Ectodermal cell (in vitro differentiated cells): ENCODE measurements at regions not wholly inside any gene's neighbourhood (a gene's known extent, or its start where the extent isn't known, plus 50 kb on each side); places are given as distances from the start of the nearest gene placed in this dataset.

Experiments used
- H3K27ac ChIP-seq: 2 replicates; pipeline ENCODE4 v1.7.0; 2013; ENCODE audit warnings: mild to moderate bottlenecking, low read depth, low read length; ENCODE audit not compliant: insufficient read depth, poor library complexity, severe bottlenecking
- H3K27me3 ChIP-seq: 2 replicates; pipeline ENCODE4 v1.7.0; 2013; ENCODE audit warnings: mild to moderate bottlenecking, low read length; ENCODE audit not compliant: insufficient read depth, control insufficient read depth, poor library complexity, severe bottlenecking
- H3K36me3 ChIP-seq: one replicate; pipeline ENCODE4 v1.7.0; 2013; ENCODE audit warnings: low read length; ENCODE audit not compliant: control insufficient read depth, insufficient read depth
- H3K4me1 ChIP-seq: one replicate; pipeline ENCODE4 v1.7.0; 2013; ENCODE audit warnings: low read length; ENCODE audit not compliant: control insufficient read depth, insufficient read depth
- H3K4me3 ChIP-seq: 2 replicates; pipeline ENCODE4 v1.7.0; 2013; ENCODE audit warnings: low read depth, low read length, control low read depth; ENCODE audit not compliant: insufficient read depth
- H3K9me3 ChIP-seq: 2 replicates; pipeline ENCODE4 v1.7.0; 2013; ENCODE audit warnings: mild to moderate bottlenecking, low read length, moderate library complexity; ENCODE audit not compliant: control insufficient read depth
- WGBS, 2 experiments: methylation state at CpG; one replicate each; pipeline ENCODE4 v1.1.7; 2013; ENCODE audit warnings: missing lambda C conversion rate in 2 of 2; 5-methylcytosine and 5-hydroxymethylcytosine counted together

DNA sequence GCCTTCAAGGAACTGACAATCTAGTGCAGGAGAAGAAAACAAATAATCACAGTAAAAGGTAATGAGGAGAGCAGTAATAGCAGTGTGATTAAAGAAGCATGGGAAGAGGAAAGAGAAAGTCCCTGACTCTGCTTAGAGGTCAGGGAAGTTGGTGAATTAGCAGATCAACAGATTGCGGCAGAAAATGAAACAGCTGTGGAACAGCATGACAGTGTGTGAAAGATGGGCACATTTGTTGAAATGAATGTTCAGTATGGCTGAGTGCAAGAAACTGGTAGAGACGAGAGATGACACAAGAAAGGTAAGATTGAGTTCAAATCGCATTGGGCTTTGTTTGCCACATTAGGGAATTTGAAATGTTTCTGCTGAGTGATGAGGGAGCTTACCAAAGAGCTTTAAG lies 63.7 kb upstream of the RASSF8 start:
- Histone ChIP-seq H3K4me3 (no peak overlapping the region), H3K36me3 (no peaks in the 10 kb centered on the region), H3K27me3 (no peaks in the 10 kb centered on the region), H3K4me1 (no peaks in the 10 kb centered on the region), H3K9me3 (no peaks in the 10 kb centered on the region), H3K27ac (no peak overlapping the region)
- 95 to 97% methylated on average over 3 of the region's 3 CpGs for WGBS, 2 experiments

DNA sequence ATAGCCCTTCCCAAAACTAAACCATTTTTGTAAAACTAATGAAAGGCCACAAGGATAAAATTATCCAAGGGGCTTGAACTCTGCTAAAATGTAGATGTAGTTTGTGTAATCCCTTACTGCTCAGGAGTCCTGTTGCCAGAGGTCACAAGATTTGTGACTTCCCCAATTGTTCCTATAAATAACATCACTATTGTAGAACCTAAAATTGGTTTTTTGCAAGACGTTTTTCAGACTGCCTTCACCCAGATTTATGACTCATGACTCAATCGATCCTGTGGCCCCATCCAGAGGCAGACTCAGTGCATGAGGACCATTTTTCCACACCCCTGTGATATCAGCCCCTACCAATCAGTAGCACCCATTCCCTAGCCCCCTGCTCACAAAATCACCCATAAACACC lies 61.5 kb upstream of the RASSF8 start:
- 85 to 88% methylated on average over 2 of the region's 2 CpGs for WGBS, 2 experiments
- Histone ChIP-seq H3K27ac (no peak overlapping the region), H3K36me3 (no peaks in the 10 kb centered on the region)

GRCh38 chr12:25903603-25904245 lies 54.8 kb upstream of the RASSF8 start:
- H3K27me3 ChIP-seq, result no peaks in the 10 kb centered on the region
- 89 to 100% methylated on average over 2 of the region's 2 CpGs for WGBS, 2 experiments
- H3K4me1 ChIP-seq, result no peaks in the 10 kb centered on the region

More for the DNA sequence above, 61.5 kb upstream of the RASSF8 start:
- H3K27me3 ChIP-seq, result no peaks in the 10 kb centered on the region
- no peak overlapping the region for H3K4me3 ChIP-seq
- H3K9me3 ChIP-seq, result no peaks in the 10 kb centered on the region
- H3K4me1 ChIP-seq, result no peaks in the 10 kb centered on the region

GRCh38 chr12:25904442-25904841 lies 54.0 kb upstream of the RASSF8 start:
- Histone ChIP-seq H3K4me1 (no peaks in the 10 kb centered on the region), H3K27ac (no peak overlapping the region)
- WGBS, 2 experiments, result 83 to 100% methylated on average over 1 of the region's 1 CpG

More at GRCh38 chr12:25903603-25904245, 54.8 kb upstream of the RASSF8 start:
- Histone ChIP-seq H3K36me3 (no peaks in the 10 kb centered on the region), H3K9me3 (no peaks in the 10 kb centered on the region), H3K27ac (no peak overlapping the region), H3K4me3 (no peak overlapping the region)

GRCh38 chr12:25906651-25907340 lies 51.7 kb upstream of the RASSF8 start:
- H3K4me3 ChIP-seq, result no peak overlapping the region
- H3K4me1 ChIP-seq, result no peaks in the 10 kb centered on the region
- no peaks in the 10 kb centered on the region for H3K36me3 ChIP-seq
- WGBS, 2 experiments, result 87 to 92% methylated on average over 2 of the region's 2 CpGs
- H3K9me3 ChIP-seq, result no peaks in the 10 kb centered on the region
- H3K27ac ChIP-seq, result no peak overlapping the region
- no peaks in the 10 kb centered on the region for H3K27me3 ChIP-seq

More at GRCh38 chr12:25904442-25904841, 54.0 kb upstream of the RASSF8 start:
- Histone ChIP-seq H3K27me3 (no peaks in the 10 kb centered on the region), H3K4me3 (no peak overlapping the region), H3K9me3 (no peaks in the 10 kb centered on the region), H3K36me3 (no peaks in the 10 kb centered on the region)
